HG02870 (cell line): ENCODE measurements at regions not wholly inside any gene's neighbourhood (a gene's known extent, or its start where the extent isn't known, plus 50 kb on each side); places are given as distances from the start of the nearest gene placed in this dataset.
"Not testable (repeated sequence)": the region's sequence is repeated elsewhere in the genome, so short reads cannot be mapped to it uniquely, and the experiment has no call there.

Experiments
- ATAC-seq: cut with Tn5 transposase; IDR thresholded peaks from one replicate; pipeline ENCODE4 v1.9.1; 2021; ENCODE audit warnings: mild to moderate bottlenecking, moderate library complexity; ENCODE audit not compliant: unreplicated experiment

DNA sequence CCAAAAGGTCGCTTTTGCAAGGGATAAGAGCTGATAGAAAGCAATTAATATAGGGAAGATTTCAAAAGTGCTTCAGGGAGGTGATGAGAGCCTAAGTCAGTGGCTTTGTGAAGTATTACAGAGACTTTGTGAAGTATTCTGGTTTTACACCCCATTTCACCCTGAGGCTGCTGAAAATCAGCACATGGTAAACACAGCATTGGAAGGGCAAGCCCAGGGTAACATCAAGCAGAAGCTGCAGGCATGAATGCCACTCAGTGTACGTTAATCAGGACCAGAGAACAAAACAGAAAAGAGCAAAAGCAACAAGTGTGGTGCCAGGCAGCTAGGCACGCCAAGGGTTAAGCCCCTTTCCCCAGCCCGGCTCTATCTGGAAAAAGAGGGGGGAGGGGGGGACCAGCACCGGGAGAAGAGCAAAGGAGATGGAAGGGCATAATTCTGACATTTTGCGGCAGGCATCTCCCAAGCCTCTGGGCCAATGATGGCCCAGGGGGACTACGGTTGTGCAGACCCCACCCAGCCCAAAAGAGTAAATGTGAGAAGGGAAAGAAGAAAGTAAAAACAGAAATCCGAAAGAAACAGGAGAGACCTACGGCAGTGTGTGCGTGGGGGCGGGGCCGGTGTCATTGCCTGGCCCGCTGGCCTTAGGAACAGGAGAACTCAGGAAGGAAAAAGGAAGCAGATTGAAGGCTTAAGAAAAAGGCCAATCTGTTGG, 58.9 kb downstream of the DHRS2 start:
- no peak for ATAC-seq

DNA sequence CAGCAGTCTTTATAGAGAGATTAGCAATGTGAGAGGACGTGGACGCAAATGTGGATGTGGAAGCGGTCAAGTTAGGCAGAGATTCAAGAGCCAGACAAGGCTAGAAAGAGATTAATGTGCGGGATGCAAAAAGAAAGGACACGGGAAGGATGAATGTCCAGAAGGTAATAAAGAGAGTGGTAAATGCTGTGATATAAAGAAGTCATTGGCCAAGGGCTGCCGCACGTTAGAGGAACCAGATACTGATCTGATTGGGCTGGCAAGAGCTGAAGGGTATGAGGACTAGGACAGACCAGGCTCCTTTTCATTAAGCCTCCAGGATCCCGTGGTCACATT, 59.5 kb downstream of the DHRS2 start:
- ATAC-seq: no peak

- ATAC-seq: no peak
Measured at GRCh38 chr14:23696701-23697239, 60.6 kb downstream of the DHRS2 start.

- ATAC-seq: no peak
Measured at GRCh38 chr14:23697680-23698079, 61.5 kb downstream of the DHRS2 start.

DNA sequence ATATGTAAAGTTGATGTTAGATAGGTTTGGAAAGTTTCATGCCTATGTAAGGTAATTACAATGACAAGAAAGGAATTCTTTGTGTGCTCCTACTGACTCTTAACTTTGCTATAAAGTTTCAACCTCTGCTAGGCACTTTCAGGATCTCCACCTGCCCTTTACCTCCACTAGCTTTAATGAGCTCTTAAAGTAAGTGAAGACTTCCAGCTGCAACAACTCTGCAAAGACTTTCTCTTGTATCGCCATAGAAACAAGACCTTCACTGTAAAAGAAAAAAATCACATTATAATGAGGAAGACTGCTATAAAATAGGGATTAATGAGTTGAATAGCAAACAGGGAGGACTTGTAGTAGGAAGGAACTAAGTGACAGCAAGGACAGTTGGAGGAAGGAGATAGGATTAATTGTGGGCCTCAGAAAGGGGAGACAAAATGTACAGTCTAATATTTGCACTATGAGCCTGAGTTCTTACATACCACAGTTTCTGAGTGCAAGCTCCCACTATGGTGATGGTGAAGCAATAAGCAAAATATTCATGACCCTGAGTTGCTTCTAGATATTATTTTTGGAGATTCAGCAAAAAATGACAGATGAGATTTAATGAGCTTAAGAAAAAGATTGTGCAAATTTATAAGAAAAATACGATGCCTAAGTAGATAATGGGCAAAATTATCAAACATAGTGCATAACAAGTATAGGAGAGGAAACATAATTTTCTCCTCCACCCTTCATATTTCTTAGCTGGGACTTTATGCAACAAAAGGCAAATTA, 66.7 kb downstream of the DHRS2 start:
- ATAC-seq: no peak

- ATAC-seq: no peak
Measured at GRCh38 chr14:23704890-23705289, 68.7 kb downstream of the DHRS2 start.

DNA sequence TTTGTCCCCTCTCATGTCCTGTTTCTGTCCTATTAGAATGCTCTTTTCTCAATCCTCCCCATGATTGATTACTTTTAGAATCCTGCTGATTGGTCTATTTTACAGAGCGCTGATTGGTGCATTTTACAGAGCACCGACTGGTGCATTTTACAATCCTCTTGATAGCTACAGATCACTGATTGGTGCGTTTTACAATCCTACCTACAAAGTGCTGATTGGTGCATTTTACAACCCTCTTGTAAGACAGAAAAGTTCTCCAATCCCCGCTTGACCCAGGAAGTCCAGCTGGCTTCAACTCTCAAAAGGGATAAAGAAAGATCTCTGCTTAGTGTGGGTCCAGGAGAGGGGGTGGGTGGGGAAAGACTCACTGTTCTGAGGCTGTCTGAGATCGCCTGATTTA, 71.3 kb downstream of the DHRS2 start:
- ATAC-seq: no peak

- no peak for ATAC-seq
Measured at GRCh38 chr14:23708343-23708742, 72.2 kb downstream of the DHRS2 start.

DNA sequence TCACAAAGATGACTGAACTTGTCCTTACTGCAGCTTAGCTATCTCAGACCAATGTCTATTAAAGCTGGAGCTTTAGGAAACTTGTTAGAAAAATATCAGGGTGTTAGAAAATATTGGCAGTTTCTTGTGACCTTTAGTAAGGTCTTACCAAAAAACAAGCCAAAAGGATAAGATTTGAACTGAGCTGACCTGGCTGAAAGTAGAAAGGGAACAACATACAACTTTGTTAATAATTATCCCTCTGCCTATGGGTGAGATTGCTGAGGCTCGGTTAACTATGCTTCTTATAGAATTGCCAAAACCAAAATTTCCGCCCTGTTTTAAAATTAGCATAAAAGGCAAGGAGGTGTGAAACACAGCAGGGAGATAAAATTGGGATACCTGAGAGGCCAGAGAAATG, 73.8 kb downstream of the DHRS2 start:
- ATAC-seq: no peak

- no peak for ATAC-seq
Measured at GRCh38 chr14:23712287-23712686, 76.1 kb downstream of the DHRS2 start.

- no peak for ATAC-seq
Measured at GRCh38 chr14:23719225-23719985, 83.2 kb downstream of the DHRS2 start.

- no peak for ATAC-seq
Measured at GRCh38 chr14:23722675-23723074, 86.5 kb downstream of the DHRS2 start.

GRCh38 chr14:23723911-23724310, 87.7 kb downstream of the DHRS2 start:
- no peak for ATAC-seq

GRCh38 chr14:23725528-23725927, 89.4 kb downstream of the DHRS2 start:
- no peak for ATAC-seq

DNA sequence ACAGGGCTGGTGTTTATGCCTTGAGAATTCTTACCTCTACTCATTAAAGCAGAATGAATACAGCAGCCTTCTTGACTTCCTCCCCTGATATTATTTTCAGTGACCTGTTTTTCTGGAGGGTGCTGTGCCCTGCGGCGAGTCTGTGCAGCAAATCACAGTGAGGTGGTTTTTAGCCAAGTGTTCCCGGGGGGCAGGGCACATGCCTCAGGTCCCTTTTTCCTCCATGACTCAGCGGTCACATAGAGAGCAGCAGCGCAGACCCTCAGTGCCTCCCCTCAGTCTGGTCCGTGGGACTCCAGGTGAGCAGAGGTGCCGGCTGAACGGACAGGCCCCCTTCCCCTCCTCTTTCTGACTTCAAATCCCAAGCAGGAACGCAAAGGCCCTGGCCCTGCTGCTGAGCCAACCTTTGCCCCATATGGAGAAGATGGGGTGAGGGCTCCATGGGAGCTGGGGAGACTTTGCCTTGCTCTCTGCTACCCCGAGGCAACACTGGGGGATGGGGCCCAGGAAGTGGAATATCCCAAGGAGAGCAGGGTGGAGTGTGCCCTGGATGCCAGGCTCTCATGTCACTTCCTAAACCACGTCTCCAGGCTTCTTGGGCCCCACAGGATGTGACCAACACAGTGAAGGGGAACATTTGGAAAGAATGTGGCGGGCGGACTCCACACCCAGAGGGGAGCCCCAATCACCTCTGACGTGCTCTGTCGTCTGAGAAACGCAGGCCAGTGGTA, 90.0 kb downstream of the DHRS2 start:
- ATAC-seq: no peak

DNA sequence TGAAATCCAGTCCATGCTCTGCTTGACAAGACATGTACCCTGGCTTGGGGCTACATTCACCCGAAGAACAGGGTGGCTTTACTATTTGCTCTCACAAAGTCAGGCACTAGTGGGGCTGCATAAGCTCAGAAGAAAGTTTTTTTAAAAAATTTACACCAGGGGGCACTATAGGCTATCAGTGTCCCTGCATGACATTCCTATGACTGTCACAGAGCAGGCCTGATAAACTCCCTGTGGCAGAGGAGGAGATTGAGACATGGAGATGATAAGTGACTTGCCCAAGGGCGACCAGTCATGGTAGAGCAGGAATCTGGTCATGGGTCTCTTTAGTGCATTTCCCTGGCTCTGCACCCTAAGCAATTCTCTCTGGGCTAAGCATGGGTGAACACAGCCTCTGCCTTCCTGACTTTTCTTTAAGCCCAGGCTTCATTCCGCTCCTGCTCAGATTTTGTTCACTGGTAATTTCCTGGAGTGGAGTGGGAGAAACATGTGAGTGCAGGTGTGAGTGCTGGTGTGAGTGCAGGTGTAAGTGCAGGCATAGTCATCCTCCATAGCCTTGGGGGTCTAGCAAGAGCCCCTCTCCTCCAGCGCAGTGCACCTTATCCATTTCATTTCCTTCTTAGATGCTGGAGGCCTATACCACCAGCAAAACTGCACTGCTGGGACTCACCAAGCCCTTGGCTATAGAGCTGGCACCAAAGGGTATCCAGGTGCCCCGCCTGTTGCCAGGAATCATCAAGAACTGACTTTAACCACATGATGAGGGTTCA, 91.6 kb downstream of the DHRS2 start:
- no peak for ATAC-seq

DNA sequence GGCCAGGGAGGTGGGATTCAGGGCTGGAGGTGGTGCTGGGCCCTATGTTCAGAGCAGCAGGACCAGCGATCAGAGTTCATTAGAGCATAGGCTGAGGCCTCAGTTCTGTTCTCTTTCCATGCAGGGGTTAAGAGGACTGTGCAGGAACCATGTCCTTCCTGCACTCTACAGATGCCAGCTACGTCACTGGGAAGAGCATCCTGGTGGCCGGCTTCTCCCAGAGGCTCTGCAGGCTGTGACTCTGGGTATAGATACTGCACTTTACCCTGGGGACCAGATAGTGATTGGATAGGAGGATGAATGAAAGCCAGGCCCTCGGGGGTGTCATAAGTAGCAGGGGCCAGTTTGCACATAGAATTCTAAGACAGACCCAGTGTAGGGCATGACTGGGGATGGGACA, 92.6 kb downstream of the DHRS2 start:
- ATAC-seq: no peak

GRCh38 chr14:23729720-23730387, 93.7 kb downstream of the DHRS2 start:
- ATAC-seq: no peak

DNA sequence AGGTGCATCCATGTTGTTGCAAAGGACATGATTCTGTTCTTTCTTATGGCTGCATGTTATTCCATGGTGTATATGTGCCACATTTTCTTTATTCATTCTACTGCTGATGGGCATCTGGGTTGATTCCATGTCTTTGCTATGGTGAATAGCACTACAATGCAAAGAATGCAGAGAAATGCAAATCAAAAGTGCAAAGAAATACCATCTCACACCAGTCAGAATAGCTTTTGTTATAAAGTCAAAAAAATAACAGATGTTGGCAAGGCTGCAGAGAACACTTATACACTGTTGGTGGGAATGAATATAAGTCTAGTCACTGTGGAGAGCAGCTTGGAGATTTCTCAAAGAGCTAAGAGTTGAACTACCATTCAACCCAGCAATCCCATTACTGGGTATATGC, 99.2 kb downstream of the DHRS2 start:
- ATAC-seq: no peak

GRCh38 chr14:23744368-23744767, 108.2 kb downstream of the DHRS2 start:
- not testable (repeated sequence) for ATAC-seq
